DND-41 (cell line): ENCODE measurements at regions not wholly inside any gene's neighbourhood (a gene's known extent, or its start where the extent isn't known, plus 50 kb on each side); places are given as distances from the start of the nearest gene placed in this dataset.

Experiments
- ATAC-seq: fragments of 200-7000 bp; cut with Tn5 transposase; 3 replicates; pipeline ENCODE4 v1.9.1; 2021; ENCODE audit warnings: low read depth; ENCODE audit not compliant: insufficient read depth
- DNase-seq: peaks from one replicate; pipeline ENCODE4 v3.0.0-alpha.2; 2020
- H2AFZ ChIP-seq: 2 replicates; pipeline ENCODE4 v1.6.0; 2012; ENCODE audit warnings: low read depth, low read length
- H3K27ac ChIP-seq: 2 replicates; pipeline ENCODE4 v1.5.1; 2012; ENCODE audit warnings: low read length, inconsistent platforms
- H3K27me3 ChIP-seq: fragments of 200-600 bp; sonication (generic); 2 replicates; pipeline ENCODE4 v1.6.0; 2012; ENCODE audit warnings: low read length, mild to moderate bottlenecking, inconsistent platforms; ENCODE audit not compliant: insufficient read depth, poor library complexity
- H3K36me3 ChIP-seq: 2 replicates; pipeline ENCODE4 v1.5.1; 2012; ENCODE audit warnings: low read length, inconsistent platforms; ENCODE audit not compliant: insufficient read depth
- H3K4me1 ChIP-seq: 2 replicates; pipeline ENCODE4 v1.5.1; 2012; ENCODE audit warnings: mild to moderate bottlenecking, low read length; ENCODE audit not compliant: insufficient read depth
- H3K4me2 ChIP-seq: 2 replicates; pipeline ENCODE4 v1.6.0; 2012; ENCODE audit warnings: mild to moderate bottlenecking, moderate library complexity, low read length, inconsistent platforms; ENCODE audit not compliant: insufficient read depth
- H3K4me3 ChIP-seq, 2 experiments: fragments of 200-600 bp in 1 of 2; shearing (Covaris generic) in 1 of 2; 2 replicates each; pipeline ENCODE4 v1.5.1; 2012 to 2016; ENCODE audit warnings: inconsistent platforms in 2 of 2, low read length in 2 of 2, mild to moderate bottlenecking in 2 of 2, low read depth in 1 of 2, moderate library complexity in 1 of 2
- H3K79me2 ChIP-seq: 2 replicates; pipeline ENCODE4 v1.6.0; 2012; ENCODE audit warnings: low read length, inconsistent platforms; ENCODE audit not compliant: insufficient read depth
- H3K9ac ChIP-seq: 2 replicates; pipeline ENCODE4 v1.6.0; 2012; ENCODE audit warnings: low read depth, mild to moderate bottlenecking, inconsistent platforms, low read length, moderate library complexity
- H3K9me3 ChIP-seq: 2 replicates; pipeline ENCODE4 v1.5.1; 2012; ENCODE audit warnings: low read length, moderate library complexity, mild to moderate bottlenecking, inconsistent platforms; ENCODE audit not compliant: insufficient read depth, severe bottlenecking
- H4K20me1 ChIP-seq: 2 replicates; pipeline ENCODE4 v1.6.0; 2012; ENCODE audit warnings: low read length; ENCODE audit not compliant: insufficient read depth
- EZH2 ChIP-seq: IDR thresholded peaks from 3 replicates; pipeline ENCODE4 v1.6.1; 2012; ENCODE audit warnings: borderline replicate concordance, low read depth, mild to moderate bottlenecking, moderate library complexity, low read length, inconsistent platforms; ENCODE audit not compliant: severe bottlenecking
- TF ChIP-seq, protein P1 (sequence below): IDR thresholded peaks from 2 replicates; pipeline ENCODE4 v1.5.1; 2012; ENCODE audit warnings: borderline replicate concordance, low read length, moderate library complexity, mild to moderate bottlenecking; ENCODE audit not compliant: poor library complexity, severe bottlenecking; ENCODE audit errors: extremely low read depth

DNA sequence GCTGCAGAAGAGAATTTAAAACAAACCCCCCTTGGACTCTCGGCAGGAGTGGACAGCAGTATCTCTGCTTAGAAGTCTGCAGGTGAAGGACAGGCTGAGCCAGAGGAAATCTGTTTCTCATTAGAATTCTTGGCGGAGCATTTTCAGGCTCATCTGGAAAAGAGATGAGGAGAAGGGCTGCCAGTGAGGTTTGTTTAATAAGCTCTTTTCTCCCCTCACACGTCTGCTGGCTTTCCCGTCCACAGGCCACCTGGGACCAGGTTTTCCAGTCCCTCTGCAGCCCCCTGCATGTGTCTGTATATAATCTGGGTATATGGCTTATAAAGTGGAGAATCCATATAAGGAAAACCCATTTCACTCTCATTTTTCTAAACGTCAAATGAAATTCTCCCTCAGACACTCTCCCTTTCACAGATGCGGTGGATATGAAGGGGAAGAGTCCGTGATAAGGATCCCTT, 155.4 kb upstream of the TPM1 start:
- H3K4me2 ChIP-seq, result no peak overlapping the region

DNA sequence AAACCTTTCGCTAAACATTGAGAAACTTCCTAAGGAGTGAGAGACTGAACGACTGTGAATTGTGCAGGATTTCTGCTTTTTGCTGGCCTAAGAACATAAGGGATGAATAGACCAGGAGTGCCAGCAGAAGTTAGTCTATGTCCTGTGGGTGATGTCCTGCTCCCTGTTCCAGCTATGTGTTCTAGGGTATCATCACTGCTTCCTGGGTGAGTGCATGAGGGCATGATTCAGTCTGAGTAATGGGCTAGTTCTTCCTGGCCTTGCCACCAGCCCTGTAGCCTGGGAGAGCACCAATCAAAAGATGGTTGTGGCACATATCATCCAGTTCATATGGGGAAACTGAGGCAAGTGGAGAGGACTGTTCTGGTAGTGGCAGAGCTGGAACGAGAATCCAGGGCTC, 153.9 kb upstream of the TPM1 start:
- Histone ChIP-seq H3K36me3 (no peaks in the 10 kb centered on the region), H2AFZ (no peak overlapping the region), H3K9ac (no peak overlapping the region), H3K9me3 (no peaks in the 10 kb centered on the region), H4K20me1 (no peaks in the 10 kb centered on the region), H3K79me2 (no peaks in the 10 kb centered on the region), H3K27me3 (peaks cover 11% of the 10 kb centered on the region), H3K4me2 (no peak overlapping the region), H3K4me3 (no peak overlapping the region), H3K4me1 (no peaks in the 10 kb centered on the region), H3K27ac (no peak overlapping the region)
- no peak for ATAC-seq
- no peak for TF ChIP-seq EZH2
- TF ChIP-seq, protein P1, sequence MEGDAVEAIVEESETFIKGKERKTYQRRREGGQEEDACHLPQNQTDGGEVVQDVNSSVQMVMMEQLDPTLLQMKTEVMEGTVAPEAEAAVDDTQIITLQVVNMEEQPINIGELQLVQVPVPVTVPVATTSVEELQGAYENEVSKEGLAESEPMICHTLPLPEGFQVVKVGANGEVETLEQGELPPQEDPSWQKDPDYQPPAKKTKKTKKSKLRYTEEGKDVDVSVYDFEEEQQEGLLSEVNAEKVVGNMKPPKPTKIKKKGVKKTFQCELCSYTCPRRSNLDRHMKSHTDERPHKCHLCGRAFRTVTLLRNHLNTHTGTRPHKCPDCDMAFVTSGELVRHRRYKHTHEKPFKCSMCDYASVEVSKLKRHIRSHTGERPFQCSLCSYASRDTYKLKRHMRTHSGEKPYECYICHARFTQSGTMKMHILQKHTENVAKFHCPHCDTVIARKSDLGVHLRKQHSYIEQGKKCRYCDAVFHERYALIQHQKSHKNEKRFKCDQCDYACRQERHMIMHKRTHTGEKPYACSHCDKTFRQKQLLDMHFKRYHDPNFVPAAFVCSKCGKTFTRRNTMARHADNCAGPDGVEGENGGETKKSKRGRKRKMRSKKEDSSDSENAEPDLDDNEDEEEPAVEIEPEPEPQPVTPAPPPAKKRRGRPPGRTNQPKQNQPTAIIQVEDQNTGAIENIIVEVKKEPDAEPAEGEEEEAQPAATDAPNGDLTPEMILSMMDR, result no peak
- no peak for DNase-seq

More for the DNA sequence above, 155.4 kb upstream of the TPM1 start:
- no peak overlapping the region for H3K9ac ChIP-seq
- no peak overlapping the region for H3K27ac ChIP-seq
- no peaks in the 10 kb centered on the region for H4K20me1 ChIP-seq
- no peaks in the 10 kb centered on the region for H3K79me2 ChIP-seq
- ATAC-seq (no peak), DNase-seq (no peak)
- no peaks in the 10 kb centered on the region for H3K9me3 ChIP-seq
- peaks cover 11% of the 10 kb centered on the region for H3K27me3 ChIP-seq
- no peaks in the 10 kb centered on the region for H3K4me1 ChIP-seq
- no peak overlapping the region for H3K4me3 ChIP-seq
- H2AFZ ChIP-seq, result no peak overlapping the region
- TF ChIP-seq, protein P1, result no peak
- TF ChIP-seq EZH2, result no peak
- no peaks in the 10 kb centered on the region for H3K36me3 ChIP-seq

DNA sequence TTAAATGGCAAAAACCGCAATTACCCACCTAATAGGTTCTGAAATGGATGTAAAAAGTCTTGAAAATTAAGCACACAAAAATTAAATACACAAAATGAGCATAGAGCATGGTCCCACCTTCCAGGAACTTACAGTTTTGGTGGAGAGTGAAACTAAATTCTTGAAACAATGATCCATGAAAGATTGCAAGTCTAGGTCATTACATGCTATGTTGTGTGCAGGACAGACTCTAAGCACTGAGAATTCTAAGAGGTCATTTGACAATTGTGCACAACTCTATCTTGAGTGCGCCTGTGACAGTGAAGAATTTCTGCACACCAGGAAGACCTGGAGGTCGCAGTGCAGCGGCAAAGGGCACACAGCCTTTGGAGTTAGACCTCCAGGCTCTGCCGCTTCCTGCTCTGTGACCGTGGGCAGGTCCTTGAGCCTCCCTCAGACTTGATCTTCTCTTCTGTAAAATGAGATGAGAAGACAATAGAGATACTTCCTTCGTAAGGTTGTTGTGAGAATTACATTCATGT, 153.3 kb upstream of the TPM1 start:
- no peaks in the 10 kb centered on the region for H3K36me3 ChIP-seq
- DNase-seq (no peak), ATAC-seq (no peak)
- no peak overlapping the region for H3K27ac ChIP-seq
- H4K20me1 ChIP-seq, result no peaks in the 10 kb centered on the region
- no peak overlapping the region for H2AFZ ChIP-seq
- no peaks in the 10 kb centered on the region for H3K4me1 ChIP-seq
- no peak overlapping the region for H3K9ac ChIP-seq
- TF ChIP-seq EZH2, result no peak
- TF ChIP-seq, protein P1, result no peak
- peaks cover 7% of the 10 kb centered on the region for H3K27me3 ChIP-seq
- H3K4me2 ChIP-seq, result no peak overlapping the region
- H3K9me3 ChIP-seq, result no peaks in the 10 kb centered on the region
- H3K4me3 ChIP-seq, result no peak overlapping the region
- no peaks in the 10 kb centered on the region for H3K79me2 ChIP-seq

DNA sequence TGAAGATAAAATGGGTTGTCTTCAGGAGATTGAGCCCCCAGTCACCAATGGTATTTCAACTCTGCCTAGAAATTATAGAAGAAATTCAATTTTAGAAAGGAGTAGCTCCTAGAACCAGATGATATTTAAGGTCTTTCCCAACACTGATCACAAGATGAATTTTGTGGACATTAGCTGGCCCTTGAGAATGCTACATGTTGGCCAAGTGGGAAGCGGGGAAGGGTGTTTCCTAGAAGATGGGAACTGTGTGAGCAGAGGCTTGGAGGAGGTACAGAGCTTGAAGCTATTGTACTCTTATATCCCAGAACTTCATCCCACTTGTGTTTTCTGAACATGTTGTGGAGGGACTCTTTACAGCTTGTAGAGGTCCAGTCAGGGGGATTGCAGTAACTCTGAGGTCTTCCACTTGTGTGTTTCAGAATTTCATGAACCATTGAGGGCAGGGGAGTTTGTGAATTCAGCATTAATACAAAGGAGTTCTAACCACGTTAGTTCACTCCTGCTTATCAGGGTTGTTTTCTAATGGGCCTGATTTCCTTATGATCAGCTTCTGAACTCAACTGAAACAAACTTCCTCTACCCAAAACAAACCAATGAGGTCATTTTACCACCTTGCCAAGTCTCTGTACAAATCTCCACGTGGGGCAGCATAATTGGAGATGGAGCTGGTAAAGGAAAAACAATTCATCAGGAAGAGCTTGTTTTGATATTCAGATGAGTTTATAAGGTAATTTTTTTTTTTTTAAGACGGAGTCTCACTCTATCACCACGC, 152.6 kb upstream of the TPM1 start:
- Histone ChIP-seq H3K9ac (no peak overlapping the region), H4K20me1 (no peaks in the 10 kb centered on the region), H3K4me3 (no peak overlapping the region), H3K4me2 (no peak overlapping the region), H3K27me3 (peaks cover 5% of the 10 kb centered on the region), H3K27ac (no peak overlapping the region), H3K4me1 (no peaks in the 10 kb centered on the region), H3K9me3 (no peaks in the 10 kb centered on the region), H3K79me2 (no peaks in the 10 kb centered on the region), H3K36me3 (no peaks in the 10 kb centered on the region), H2AFZ (no peak overlapping the region)
- no peak for ATAC-seq
- no peak for DNase-seq
- no peak for TF ChIP-seq EZH2
- TF ChIP-seq, protein P1, result no peak
